Activated T-helper 17 cell treated with anti-CD3 and anti-CD28 coated beads, Interleukin-2, amount 50 U/mL, for 72 hours (primary cell): ENCODE measurements at regions not wholly inside any gene's neighbourhood (a gene's known extent, or its start where the extent isn't known, plus 50 kb on each side); places are given as distances from the start of the nearest gene placed in this dataset.

ENCODE experiments used
- ATAC-seq: fragments of 150-1000 bp; cut with Tn5 transposase; replicated peaks from 2 replicates; pipeline ENCODE4 v1.10.0; 2021; ENCODE audit warnings: mild to moderate bottlenecking, moderate library complexity
- H3K27ac Mint-ChIP-seq: one replicate; pipeline ENCODE4 v1.8.0; 2022; ENCODE audit warnings: mixed read lengths
- H3K27me3 Mint-ChIP-seq: one replicate; pipeline ENCODE4 v1.8.0; 2022; ENCODE audit warnings: mixed read lengths
- H3K36me3 Mint-ChIP-seq: one replicate; pipeline ENCODE4 v1.8.0; 2022; ENCODE audit warnings: low read depth, mild to moderate bottlenecking, mixed read lengths
- H3K4me1 Mint-ChIP-seq: one replicate; pipeline ENCODE4 v1.8.0; 2022; ENCODE audit warnings: mixed read lengths
- H3K4me3 Mint-ChIP-seq: one replicate; pipeline ENCODE4 v1.8.0; 2022; ENCODE audit warnings: mild to moderate bottlenecking, mixed read lengths
- H3K9me3 Mint-ChIP-seq: one replicate; pipeline ENCODE4 v1.8.0; 2022; ENCODE audit warnings: mixed read lengths

- Mint-ChIP-seq H3K27me3 (no peaks in the 10 kb centered on the region), H3K4me1 (no peaks in the 10 kb centered on the region), H3K9me3 (no peaks in the 10 kb centered on the region), H3K4me3 (no peak overlapping the region), H3K27ac (no peak overlapping the region), H3K36me3 (no peaks in the 10 kb centered on the region)
- ATAC-seq = no peak
Observed at GRCh38 chr11:127225619-127226018, 225.0 kb upstream of the KIRREL3 start.

- no peak overlapping the region for H3K4me3 Mint-ChIP-seq
- H3K36me3 Mint-ChIP-seq = no peaks in the 10 kb centered on the region
- ATAC-seq = no peak
- H3K27me3 Mint-ChIP-seq = no peaks in the 10 kb centered on the region
- no peak overlapping the region for H3K27ac Mint-ChIP-seq
- H3K4me1 Mint-ChIP-seq = no peaks in the 10 kb centered on the region
- H3K9me3 Mint-ChIP-seq = no peaks in the 10 kb centered on the region
Observed at GRCh38 chr11:127224276-127224675, 223.7 kb upstream of the KIRREL3 start.

- no peak overlapping the region for H3K27ac Mint-ChIP-seq
- no peak for ATAC-seq
- no peaks in the 10 kb centered on the region for H3K9me3 Mint-ChIP-seq
- H3K4me1 Mint-ChIP-seq = no peaks in the 10 kb centered on the region
- no peaks in the 10 kb centered on the region for H3K36me3 Mint-ChIP-seq
- H3K4me3 Mint-ChIP-seq = no peak overlapping the region
- no peaks in the 10 kb centered on the region for H3K27me3 Mint-ChIP-seq
Observed at GRCh38 chr11:127223633-127224032, 223.1 kb upstream of the KIRREL3 start.

GRCh38 chr11:127223026-127223425 is 222.5 kb upstream of the KIRREL3 start:
- no peak for ATAC-seq
- Mint-ChIP-seq H3K27ac (no peak overlapping the region), H3K4me1 (no peaks in the 10 kb centered on the region), H3K9me3 (no peaks in the 10 kb centered on the region), H3K36me3 (no peaks in the 10 kb centered on the region), H3K27me3 (no peaks in the 10 kb centered on the region), H3K4me3 (no peak overlapping the region)

- Mint-ChIP-seq H3K4me3 (no peak overlapping the region), H3K9me3 (no peaks in the 10 kb centered on the region), H3K36me3 (no peaks in the 10 kb centered on the region), H3K27ac (no peak overlapping the region), H3K4me1 (no peaks in the 10 kb centered on the region), H3K27me3 (peaks cover 3% of the 10 kb centered on the region)
- no peak for ATAC-seq
Observed at GRCh38 chr11:127219704-127220103, 219.1 kb upstream of the KIRREL3 start.

- H3K4me3 Mint-ChIP-seq = no peak overlapping the region
- H3K9me3 Mint-ChIP-seq = no peaks in the 10 kb centered on the region
- no peaks in the 10 kb centered on the region for H3K36me3 Mint-ChIP-seq
- no peaks in the 10 kb centered on the region for H3K4me1 Mint-ChIP-seq
- no peak overlapping the region for H3K27ac Mint-ChIP-seq
- ATAC-seq = no peak
- H3K27me3 Mint-ChIP-seq = peaks cover 7% of the 10 kb centered on the region
Observed at GRCh38 chr11:127218275-127218608, 217.7 kb upstream of the KIRREL3 start.

- H3K27me3 Mint-ChIP-seq = peaks cover 7% of the 10 kb centered on the region
- no peaks in the 10 kb centered on the region for H3K9me3 Mint-ChIP-seq
- H3K4me1 Mint-ChIP-seq = no peaks in the 10 kb centered on the region
- no peak overlapping the region for H3K4me3 Mint-ChIP-seq
- H3K27ac Mint-ChIP-seq = no peak overlapping the region
- ATAC-seq = no peak
- no peaks in the 10 kb centered on the region for H3K36me3 Mint-ChIP-seq
Observed at GRCh38 chr11:127217452-127218274, 217.1 kb upstream of the KIRREL3 start.

- no peak overlapping the region for H3K4me3 Mint-ChIP-seq
- ATAC-seq = no peak
Observed at GRCh38 chr11:127205688-127206217, 205.2 kb upstream of the KIRREL3 start.

GRCh38 chr11:127203490-127203889 is 202.9 kb upstream of the KIRREL3 start:
- H3K4me1 Mint-ChIP-seq = no peaks in the 10 kb centered on the region
- no peaks in the 10 kb centered on the region for H3K36me3 Mint-ChIP-seq
- no peak for ATAC-seq
- H3K27ac Mint-ChIP-seq = no peak overlapping the region
- peaks cover 5% of the 10 kb centered on the region for H3K9me3 Mint-ChIP-seq
- H3K27me3 Mint-ChIP-seq = peaks cover 3% of the 10 kb centered on the region
- H3K4me3 Mint-ChIP-seq = no peak overlapping the region

More at GRCh38 chr11:127205688-127206217, 205.2 kb upstream of the KIRREL3 start:
- peaks cover 9% of the 10 kb centered on the region for H3K9me3 Mint-ChIP-seq
- no peak overlapping the region for H3K27ac Mint-ChIP-seq
- peaks cover 3% of the 10 kb centered on the region for H3K27me3 Mint-ChIP-seq
- no peaks in the 10 kb centered on the region for H3K36me3 Mint-ChIP-seq
- H3K4me1 Mint-ChIP-seq = no peaks in the 10 kb centered on the region

GRCh38 chr11:127202105-127202504 is 201.5 kb upstream of the KIRREL3 start:
- no peak overlapping the region for H3K27ac Mint-ChIP-seq
- no peaks in the 10 kb centered on the region for H3K36me3 Mint-ChIP-seq
- no peaks in the 10 kb centered on the region for H3K4me1 Mint-ChIP-seq
- H3K9me3 Mint-ChIP-seq = peaks cover 5% of the 10 kb centered on the region
- ATAC-seq = no peak
- no peak overlapping the region for H3K4me3 Mint-ChIP-seq
- H3K27me3 Mint-ChIP-seq = peaks cover 3% of the 10 kb centered on the region

GRCh38 chr11:127199306-127199801 is 198.8 kb upstream of the KIRREL3 start:
- no peaks in the 10 kb centered on the region for H3K36me3 Mint-ChIP-seq
- H3K4me3 Mint-ChIP-seq = no peak overlapping the region
- H3K27me3 Mint-ChIP-seq = no peaks in the 10 kb centered on the region
- H3K27ac Mint-ChIP-seq = no peak overlapping the region
- no peaks in the 10 kb centered on the region for H3K4me1 Mint-ChIP-seq
- ATAC-seq = no peak
- H3K9me3 Mint-ChIP-seq = no peaks in the 10 kb centered on the region

GRCh38 chr11:127195501-127196120 is 195.0 kb upstream of the KIRREL3 start:
- no peaks in the 10 kb centered on the region for H3K36me3 Mint-ChIP-seq
- H3K27me3 Mint-ChIP-seq = no peaks in the 10 kb centered on the region
- no peak for ATAC-seq
- H3K4me1 Mint-ChIP-seq = no peaks in the 10 kb centered on the region
- H3K27ac Mint-ChIP-seq = no peak overlapping the region
- H3K9me3 Mint-ChIP-seq = no peaks in the 10 kb centered on the region
- H3K4me3 Mint-ChIP-seq = no peak overlapping the region

- Mint-ChIP-seq H3K27ac (no peak overlapping the region), H3K4me1 (no peaks in the 10 kb centered on the region), H3K36me3 (no peaks in the 10 kb centered on the region), H3K9me3 (no peaks in the 10 kb centered on the region), H3K4me3 (no peak overlapping the region), H3K27me3 (no peaks in the 10 kb centered on the region)
- no peak for ATAC-seq
Observed at GRCh38 chr11:127194521-127194920, 194.0 kb upstream of the KIRREL3 start.

- H3K9me3 Mint-ChIP-seq = peaks cover 2% of the 10 kb centered on the region
- no peak for ATAC-seq
- no peak overlapping the region for H3K27ac Mint-ChIP-seq
- no peaks in the 10 kb centered on the region for H3K36me3 Mint-ChIP-seq
- no peaks in the 10 kb centered on the region for H3K4me1 Mint-ChIP-seq
- no peak overlapping the region for H3K4me3 Mint-ChIP-seq
- no peaks in the 10 kb centered on the region for H3K27me3 Mint-ChIP-seq
Observed at GRCh38 chr11:127193950-127194349, 193.4 kb upstream of the KIRREL3 start.

GRCh38 chr11:127191689-127192088 is 191.1 kb upstream of the KIRREL3 start:
- H3K9me3 Mint-ChIP-seq = peaks cover 11% of the 10 kb centered on the region
- H3K4me3 Mint-ChIP-seq = no peak overlapping the region
- H3K36me3 Mint-ChIP-seq = no peaks in the 10 kb centered on the region
- peaks cover 5% of the 10 kb centered on the region for H3K27me3 Mint-ChIP-seq
- H3K27ac Mint-ChIP-seq = no peak overlapping the region
- ATAC-seq = no peak
- H3K4me1 Mint-ChIP-seq = no peaks in the 10 kb centered on the region
